WTC11 (cell line): ENCODE measurements at regions not wholly inside any gene's neighbourhood (a gene's known extent, or its start where the extent isn't known, plus 50 kb on each side); places are given as distances from the start of the nearest gene placed in this dataset.
A peak's percentile ranks its signal among the peaks of the same experiment; 100 is the strongest.

Experiments used
- ATAC-seq: fragments of 200-7000 bp; cut with Tn5 transposase; 2 replicates; pipeline ENCODE4 v1.10.0; 2021; ENCODE audit warnings: mild to moderate bottlenecking, moderate library complexity
- CTCF ChIA-PET: fragments of 300-600 bp; sonication (Branson Sonifier 250); formaldehyde crosslinking; loops from one replicate; lab custom pipeline; 2021; ENCODE audit warnings: antibody characterized with exemption; lab: Charles Lee
- POLR2A ChIA-PET: fragments of 350-600 bp; sonication (Branson Sonifier 250); formaldehyde crosslinking; loops from one replicate; lab custom pipeline; 2021; ENCODE audit warnings: antibody characterized with exemption; lab: Charles Lee
- DNase-seq: peaks from one replicate; pipeline ENCODE4 v3.0.0; 2021; ENCODE audit warnings: low spot score
- H3K27ac Mint-ChIP-seq: 2 replicates; pipeline ENCODE4 v1.8.0; 2021; ENCODE audit warnings: mixed read lengths
- H3K27me3 Mint-ChIP-seq: 2 replicates; pipeline ENCODE4 v1.8.0; 2021; ENCODE audit warnings: low read depth, mild to moderate bottlenecking, moderate library complexity, mixed read lengths
- H3K36me3 Mint-ChIP-seq: 2 replicates; pipeline ENCODE4 v1.8.0; 2021; ENCODE audit warnings: mixed read lengths
- H3K4me1 Mint-ChIP-seq: 2 replicates; pipeline ENCODE4 v1.8.0; 2022; ENCODE audit warnings: mixed read lengths
- H3K4me3 Mint-ChIP-seq: 2 replicates; pipeline ENCODE4 v1.8.0; 2021; ENCODE audit warnings: mild to moderate bottlenecking, moderate library complexity, mixed read lengths
- H3K9me3 Mint-ChIP-seq: 2 replicates; pipeline ENCODE4 v1.8.0; 2021; ENCODE audit warnings: mixed read lengths
- AR ChIP-seq: fragments of 250-450 bp; sonication (Bioruptor Pico); IDR thresholded peaks from 2 replicates; pipeline ENCODE4 v1.9.0; 2021; ENCODE audit warnings: mild to moderate bottlenecking
- ATF2 ChIP-seq: sonication (generic); formaldehyde crosslinking; IDR thresholded peaks from 2 replicates; pipeline ENCODE4 v1.8.1; 2022; ENCODE audit warnings: low read depth, missing genetic modification reagents, borderline replicate concordance
- CBFB ChIP-seq: sonication (generic); formaldehyde crosslinking; IDR thresholded peaks from 2 replicates; pipeline ENCODE4 v1.8.1; 2022; ENCODE audit warnings: mild to moderate bottlenecking, low read depth, missing genetic modification reagents
- CTCF ChIP-seq: fragments of 200-600 bp; IDR thresholded peaks from 2 replicates; pipeline ENCODE4 v1.8.0; 2022; ENCODE audit warnings: antibody characterized with exemption
- E2F5 ChIP-seq: sonication (generic); formaldehyde crosslinking; IDR thresholded peaks from 2 replicates; pipeline ENCODE4 v1.8.1; 2022; ENCODE audit warnings: mild to moderate bottlenecking, moderate library complexity, missing genetic modification reagents
- ERG ChIP-seq: fragments of 250-450 bp; sonication (Bioruptor Pico); IDR thresholded peaks from 2 replicates; pipeline ENCODE4 v1.8.0; 2021; ENCODE audit warnings: mild to moderate bottlenecking
- ETV6 ChIP-seq: sonication (generic); formaldehyde crosslinking; IDR thresholded peaks from 2 replicates; pipeline ENCODE4 v1.8.1; 2022; ENCODE audit warnings: mild to moderate bottlenecking, missing genetic modification reagents
- GTF2I ChIP-seq: fragments of 250-450 bp; sonication (Bioruptor Pico); conservative IDR thresholded peaks from 2 replicates; pipeline ENCODE4 v1.4.0; 2021; ENCODE audit warnings: mild to moderate bottlenecking
- HMGXB4 ChIP-seq: sonication (generic); formaldehyde crosslinking; IDR thresholded peaks from 2 replicates; pipeline ENCODE4 v1.8.1; 2023; ENCODE audit warnings: mild to moderate bottlenecking, moderate library complexity, missing genetic modification reagents
- IRF1 ChIP-seq: sonication (generic); formaldehyde crosslinking; IDR thresholded peaks from 2 replicates; pipeline ENCODE4 v1.8.0; 2023; ENCODE audit warnings: missing genetic modification reagents
- OVOL2 ChIP-seq: fragments of 250-450 bp; sonication (Bioruptor Pico); IDR thresholded peaks from 2 replicates; pipeline ENCODE4 v1.9.0; 2021; ENCODE audit warnings: mild to moderate bottlenecking, borderline replicate concordance
- RELA ChIP-seq: sonication (generic); formaldehyde crosslinking; IDR thresholded peaks from 2 replicates; pipeline ENCODE4 v1.8.1; 2022; ENCODE audit warnings: missing genetic modification reagents, mild to moderate bottlenecking, borderline replicate concordance
- ZNF317 ChIP-seq: sonication (generic); formaldehyde crosslinking; IDR thresholded peaks from 2 replicates; pipeline ENCODE4 v1.8.1; 2023; ENCODE audit warnings: low read depth, mild to moderate bottlenecking, moderate library complexity, missing genetic modification reagents, borderline replicate concordance
- ZNF423 ChIP-seq: fragments of 250-450 bp; sonication (Bioruptor Pico); IDR thresholded peaks from 2 replicates; pipeline ENCODE4 v2.1.2; 2022; ENCODE audit warnings: mild to moderate bottlenecking, moderate library complexity

- no peak for TF ChIP-seq HMGXB4 (CRISPR knock-in tag)
- no peak for TF ChIP-seq RELA (CRISPR knock-in tag)
- no peak for TF ChIP-seq E2F5
- no peak for TF ChIP-seq AR (CRISPR knock-in tag)
- no peak for TF ChIP-seq CBFB (CRISPR knock-in tag)
- TF ChIP-seq, all 79 proteins: peak for 0
Observed at GRCh38 chr14:22003461-22003860, 329.8 kb upstream of the OR4E1 start (continued).

- H3K9me3 Mint-ChIP-seq, result peaks cover 4% of the 10 kb centered on the region; the same call in 1 of the 2 replicates
- ChIA-PET CTCF (interaction anchor here (0.5 to 2.9 kb wide), 24 partner anchors 8 to 223 kb away, joined by 3 to 36 read pairs (median 5); no protein-coding TSS in a partner anchor), POLR2A (interaction anchor here (0.6 kb wide), 1 partner anchor 178 kb away, joined by 3 read pairs; no protein-coding TSS in a partner anchor)
- no peak overlapping the region for H3K27ac Mint-ChIP-seq
- peak; percentile 58 for TF ChIP-seq CTCF
- TF ChIP-seq ZNF423 (CRISPR knock-in tag), result peak; percentile 50
- no peak for TF ChIP-seq ETV6 (CRISPR knock-in tag)
- H3K27me3 Mint-ChIP-seq, result peaks cover 14% of the 10 kb centered on the region
- H3K4me3 Mint-ChIP-seq, result no peak overlapping the region
- ATAC-seq (peak; percentile 85), DNase-seq (peak; percentile 76)
- no peaks in the 10 kb centered on the region; the same call in 1 of the 2 replicates for H3K4me1 Mint-ChIP-seq
- no peaks in the 10 kb centered on the region for H3K36me3 Mint-ChIP-seq
Observed at GRCh38 chr14:22002860-22003284, 329.3 kb upstream of the OR4E1 start.

GRCh38 chr14:21999402-21999801 lies 325.8 kb upstream of the OR4E1 start:
- Mint-ChIP-seq H3K9me3 (no peaks in the 10 kb centered on the region), H3K4me3 (no peak overlapping the region), H3K36me3 (no peaks in the 10 kb centered on the region), H3K4me1 (peaks cover 3% of the 10 kb centered on the region), H3K27ac (no peak overlapping the region), H3K27me3 (peaks cover 6% of the 10 kb centered on the region; the same call in 1 of the 2 replicates)
- POLR2A ChIA-PET, result interaction anchor here (0.6 kb wide), 1 partner anchor 974 kb away, joined by 3 read pairs; no protein-coding TSS in a partner anchor
- ATAC-seq (no peak), DNase-seq (no peak)
- TF ChIP-seq ZNF317 (no peak), CTCF (no peak), CBFB (CRISPR knock-in tag) (no peak), ATF2 (CRISPR knock-in tag) (no peak), OVOL2 (CRISPR knock-in tag) (no peak), ERG (CRISPR knock-in tag) (no peak), IRF1 (CRISPR knock-in tag) (no peak), GTF2I (CRISPR knock-in tag) (no peak)
- CTCF ChIA-PET, result interaction anchor here (0.6 to 4.4 kb wide), 8 partner anchors 10 to 125 kb away, joined by 3 to 100 read pairs (median 8); no protein-coding TSS in a partner anchor
